ENCODE measurements at regions not wholly inside any gene's neighbourhood (a gene's known extent, or its start where the extent isn't known, plus 50 kb on each side); places are given as distances from the start of the nearest gene placed in this dataset.

GRCh38 chr15:46933332-46933731 is 784.0 kb upstream of the SEMA6D start:
- ATAC-seq (no peak), DNase-seq (ENCODE audit: low read depth, low spot score) (no peak)
- Histone ChIP-seq H3K4me3 (ENCODE audit: low read depth in 2 of 2, low read length in 2 of 2) (no peak overlapping the region), H3K27me3 (ENCODE audit: control insufficient read depth, insufficient read depth, low read length) (no peaks in the 10 kb centered on the region), H3K9me3 (ENCODE audit: control insufficient read depth, insufficient read depth, low read depth, low read length) (no peaks in the 10 kb centered on the region), H3K36me3 (ENCODE audit: control insufficient read depth, insufficient read depth, low read length) (no peaks in the 10 kb centered on the region), H3K4me1 (ENCODE audit: control insufficient read depth, insufficient read depth, low read length) (no peaks in the 10 kb centered on the region), H3K27ac (ENCODE audit: low read length) (no peak overlapping the region)
- POLR2A ChIA-PET = no interaction called here
- CTCF ChIA-PET = no interaction called here
- in situ Hi-C loops (cut with HindIII; ENCODE audit: low pct_unique_long_range_greater_than_20kb, low sequenced_read_pairs) = no loop called here
- intact Hi-C loops (cut with micrococcal nuclease; ENCODE audit: unreplicated experiment) = no loop called here
- TF ChIP-seq REST (IDR thresholded peaks at IDR 0.05; ENCODE audit: insufficient read depth in 1 of 2, low read depth in 2 of 2, low read length in 1 of 2) (no peak), POLR2AphosphoS5 (IDR thresholded peaks at IDR 0.05; ENCODE audit: low read depth, low read length) (no peak), SIN3A (IDR thresholded peaks at IDR 0.05; ENCODE audit: borderline replicate concordance, insufficient read depth, low read depth, low read length) (no peak), TCF7L2 (IDR thresholded peaks at IDR 0.05; ENCODE audit: low read depth, low read length) (no peak), CTCF (IDR thresholded peaks at IDR 0.05) (no peak)
- BruUV-seq (replicated peaks) = no TSS peak

- no peak for DNase-seq (ENCODE audit: low read depth, low spot score)
- ChIA-PET POLR2A (no interaction called here), CTCF (no interaction called here)
- TF ChIP-seq TCF7L2 (IDR thresholded peaks at IDR 0.05; ENCODE audit: low read depth, low read length) (no peak), POLR2AphosphoS5 (IDR thresholded peaks at IDR 0.05; ENCODE audit: low read depth, low read length) (no peak), SIN3A (IDR thresholded peaks at IDR 0.05; ENCODE audit: borderline replicate concordance, insufficient read depth, low read depth, low read length) (no peak), REST (IDR thresholded peaks at IDR 0.05; ENCODE audit: insufficient read depth in 1 of 2, low read depth in 2 of 2, low read length in 1 of 2) (no peak), CTCF (IDR thresholded peaks at IDR 0.05) (no peak)
- Histone ChIP-seq H3K27me3 (ENCODE audit: control insufficient read depth, insufficient read depth, low read length) (no peaks in the 10 kb centered on the region), H3K4me3 (ENCODE audit: low read depth in 2 of 2, low read length in 2 of 2) (no peak overlapping the region), H3K36me3 (ENCODE audit: control insufficient read depth, insufficient read depth, low read length) (no peaks in the 10 kb centered on the region), H3K4me1 (ENCODE audit: control insufficient read depth, insufficient read depth, low read length) (no peaks in the 10 kb centered on the region), H3K9me3 (ENCODE audit: control insufficient read depth, insufficient read depth, low read depth, low read length) (no peaks in the 10 kb centered on the region; the same call in 1 of the 2 replicates), H3K27ac (ENCODE audit: low read length) (no peak overlapping the region)
- intact Hi-C loops (cut with micrococcal nuclease; ENCODE audit: unreplicated experiment) = no loop called here
- BruUV-seq (replicated peaks) = no TSS peak
- ATAC-seq = no peak
- in situ Hi-C loops (cut with HindIII; ENCODE audit: low pct_unique_long_range_greater_than_20kb, low sequenced_read_pairs) = no loop called here
Observed at GRCh38 chr15:46934851-46935250, 782.5 kb upstream of the SEMA6D start.
